Astrocyte (in vitro differentiated cells and primary cell): ENCODE measurements at regions not wholly inside any gene's neighbourhood (a gene's known extent, or its start where the extent isn't known, plus 50 kb on each side); places are given as distances from the start of the nearest gene placed in this dataset.

Source experiments
- DNase-seq: peaks from one replicate; pipeline ENCODE4 v3.0.0-alpha.2; 2010; ENCODE audit warnings: low read depth
- FAIRE-seq: peaks from 2 replicates; lab custom pipeline; 2011; peaks lifted over from hg19 to GRCh38; lab: Jason Lieb, UNC
- H2AFZ ChIP-seq: 2 replicates; pipeline ENCODE4 v1.6.0; 2012; ENCODE audit warnings: low read depth, low read length, inconsistent platforms
- H3K27ac ChIP-seq: 2 replicates; pipeline ENCODE4 v1.5.1; 2011; ENCODE audit warnings: low read depth, low read length, inconsistent platforms
- H3K27me3 ChIP-seq: 2 replicates; pipeline ENCODE4 v1.6.0; 2011; ENCODE audit warnings: low read length, inconsistent platforms; ENCODE audit not compliant: insufficient read depth
- H3K36me3 ChIP-seq: 2 replicates; pipeline ENCODE4 v1.5.1; 2011; ENCODE audit warnings: low read length, inconsistent platforms; ENCODE audit not compliant: insufficient read depth
- H3K4me1 ChIP-seq: 2 replicates; pipeline ENCODE4 v1.5.1; 2011; ENCODE audit warnings: low read length, inconsistent platforms; ENCODE audit not compliant: insufficient read depth
- H3K4me2 ChIP-seq: 2 replicates; pipeline ENCODE4 v1.6.0; 2012; ENCODE audit warnings: low read length, inconsistent platforms
- H3K4me3 ChIP-seq: 2 replicates; pipeline ENCODE4 v1.5.1; 2011; ENCODE audit warnings: low read depth, mild to moderate bottlenecking, low read length, inconsistent platforms; ENCODE audit not compliant: insufficient read depth
- H3K79me2 ChIP-seq: 2 replicates; pipeline ENCODE4 v1.6.0; 2012; ENCODE audit warnings: mild to moderate bottlenecking, low read length, inconsistent platforms; ENCODE audit not compliant: insufficient read depth
- H3K9ac ChIP-seq: 2 replicates; pipeline ENCODE4 v1.6.0; 2012; ENCODE audit warnings: mild to moderate bottlenecking, low read length, inconsistent platforms
- H3K9me3 ChIP-seq: 2 replicates; pipeline ENCODE4 v1.5.1; 2012; ENCODE audit warnings: low read depth, mild to moderate bottlenecking, low read length, inconsistent platforms; ENCODE audit not compliant: insufficient read depth
- H4K20me1 ChIP-seq: 2 replicates; pipeline ENCODE4 v1.6.0; 2012; ENCODE audit warnings: low read length, inconsistent platforms; ENCODE audit not compliant: insufficient read depth
- H3K27ac Mint-ChIP-seq: one replicate; pipeline ENCODE4 v1.8.0; 2021; ENCODE audit warnings: mild to moderate bottlenecking, mixed read lengths; ENCODE audit not compliant: unreplicated experiment
- H3K27me3 Mint-ChIP-seq: one replicate; pipeline ENCODE4 v1.8.0; 2021; ENCODE audit warnings: low read depth, mixed read lengths; ENCODE audit not compliant: unreplicated experiment
- H3K36me3 Mint-ChIP-seq: one replicate; pipeline ENCODE4 v1.8.0; 2021; ENCODE audit warnings: low read depth, mixed read lengths; ENCODE audit not compliant: unreplicated experiment
- H3K4me1 Mint-ChIP-seq: one replicate; pipeline ENCODE4 v1.8.0; 2021; ENCODE audit warnings: low read depth, mixed read lengths; ENCODE audit not compliant: unreplicated experiment
- H3K4me3 Mint-ChIP-seq: one replicate; pipeline ENCODE4 v1.8.0; 2021; ENCODE audit warnings: mild to moderate bottlenecking, moderate library complexity, mixed read lengths; ENCODE audit not compliant: unreplicated experiment
- H3K9me3 Mint-ChIP-seq: one replicate; pipeline ENCODE4 v1.8.0; 2021; ENCODE audit warnings: mild to moderate bottlenecking, mixed read lengths; ENCODE audit not compliant: unreplicated experiment
- EZH2 ChIP-seq: IDR thresholded peaks from 2 replicates; pipeline ENCODE4 v1.6.1; 2012; ENCODE audit warnings: mild to moderate bottlenecking, low read length, inconsistent platforms; ENCODE audit not compliant: insufficient read depth
- TF ChIP-seq, protein P1 (sequence below): IDR thresholded peaks from 2 replicates; pipeline ENCODE4 v1.5.1; 2011; ENCODE audit warnings: low read depth, mild to moderate bottlenecking, inconsistent platforms, low read length, moderate library complexity; ENCODE audit not compliant: insufficient read depth

DNA sequence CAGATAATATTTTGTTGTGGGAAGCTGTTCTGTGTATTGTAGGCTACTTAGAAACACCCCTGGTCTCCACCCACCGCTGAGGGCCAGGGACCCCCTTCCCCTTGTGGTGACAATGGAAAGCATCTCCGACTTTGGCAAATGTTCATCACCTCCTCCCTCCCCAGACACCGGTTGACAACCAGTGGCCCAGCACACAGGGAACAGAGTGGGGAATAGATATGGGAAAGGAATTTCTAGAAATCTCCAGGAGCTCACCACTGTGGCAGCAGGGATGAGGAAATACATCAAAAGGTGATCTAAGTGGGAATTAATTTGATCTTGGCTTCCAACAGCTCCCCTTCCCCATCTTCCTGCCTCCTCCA lies 257.3 kb upstream of the FOXQ1 start:
- H3K27ac ChIP-seq = no peak overlapping the region

GRCh38 chr6:1053586-1053985 lies 258.3 kb upstream of the FOXQ1 start:
- Mint-ChIP-seq H3K36me3 (no peaks in the 10 kb centered on the region), H3K4me3 (no peak overlapping the region)

More for the DNA sequence above, 257.3 kb upstream of the FOXQ1 start:
- no peaks in the 10 kb centered on the region for H4K20me1 ChIP-seq
- H3K9ac ChIP-seq = no peak overlapping the region
- no peaks in the 10 kb centered on the region for H3K36me3 Mint-ChIP-seq
- H3K9me3 ChIP-seq = peaks cover 5% of the 10 kb centered on the region
- H3K27me3 Mint-ChIP-seq = peaks cover 41% of the 10 kb centered on the region
- TF ChIP-seq EZH2 = no peak
- TF ChIP-seq, protein P1, sequence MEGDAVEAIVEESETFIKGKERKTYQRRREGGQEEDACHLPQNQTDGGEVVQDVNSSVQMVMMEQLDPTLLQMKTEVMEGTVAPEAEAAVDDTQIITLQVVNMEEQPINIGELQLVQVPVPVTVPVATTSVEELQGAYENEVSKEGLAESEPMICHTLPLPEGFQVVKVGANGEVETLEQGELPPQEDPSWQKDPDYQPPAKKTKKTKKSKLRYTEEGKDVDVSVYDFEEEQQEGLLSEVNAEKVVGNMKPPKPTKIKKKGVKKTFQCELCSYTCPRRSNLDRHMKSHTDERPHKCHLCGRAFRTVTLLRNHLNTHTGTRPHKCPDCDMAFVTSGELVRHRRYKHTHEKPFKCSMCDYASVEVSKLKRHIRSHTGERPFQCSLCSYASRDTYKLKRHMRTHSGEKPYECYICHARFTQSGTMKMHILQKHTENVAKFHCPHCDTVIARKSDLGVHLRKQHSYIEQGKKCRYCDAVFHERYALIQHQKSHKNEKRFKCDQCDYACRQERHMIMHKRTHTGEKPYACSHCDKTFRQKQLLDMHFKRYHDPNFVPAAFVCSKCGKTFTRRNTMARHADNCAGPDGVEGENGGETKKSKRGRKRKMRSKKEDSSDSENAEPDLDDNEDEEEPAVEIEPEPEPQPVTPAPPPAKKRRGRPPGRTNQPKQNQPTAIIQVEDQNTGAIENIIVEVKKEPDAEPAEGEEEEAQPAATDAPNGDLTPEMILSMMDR = no peak
- no peaks in the 10 kb centered on the region for H3K79me2 ChIP-seq
- H3K27ac Mint-ChIP-seq = no peak overlapping the region
- no peak overlapping the region for H3K4me2 ChIP-seq
- DNase-seq (no peak), FAIRE-seq (no peak)
- no peaks in the 10 kb centered on the region for H3K36me3 ChIP-seq
- H3K4me1 Mint-ChIP-seq = no peaks in the 10 kb centered on the region
- no peaks in the 10 kb centered on the region for H3K4me1 ChIP-seq
- H3K27me3 ChIP-seq = peaks cover 11% of the 10 kb centered on the region
- H3K9me3 Mint-ChIP-seq = peaks cover 6% of the 10 kb centered on the region
- no peak overlapping the region for H3K4me3 Mint-ChIP-seq
- H3K4me3 ChIP-seq = no peak overlapping the region
- H2AFZ ChIP-seq = no peak overlapping the region

GRCh38 chr6:1052262-1052661 lies 259.6 kb upstream of the FOXQ1 start:
- Histone ChIP-seq H2AFZ (no peak overlapping the region), H3K27ac (no peak overlapping the region), H3K4me3 (no peak overlapping the region), H3K27me3 (peaks cover 7% of the 10 kb centered on the region), H3K79me2 (no peaks in the 10 kb centered on the region), H3K9me3 (peaks cover 5% of the 10 kb centered on the region), H3K4me1 (no peaks in the 10 kb centered on the region), H3K9ac (no peak overlapping the region), H4K20me1 (no peaks in the 10 kb centered on the region), H3K4me2 (no peak overlapping the region), H3K36me3 (no peaks in the 10 kb centered on the region)
- FAIRE-seq (no peak), DNase-seq (no peak)
- TF ChIP-seq EZH2 = no peak
- TF ChIP-seq, protein P1 = no peak
- peaks cover 6% of the 10 kb centered on the region for H3K9me3 Mint-ChIP-seq
- no peak overlapping the region for H3K27ac Mint-ChIP-seq
- H3K36me3 Mint-ChIP-seq = no peaks in the 10 kb centered on the region
- peaks cover 36% of the 10 kb centered on the region for H3K27me3 Mint-ChIP-seq
- peaks cover 6% of the 10 kb centered on the region for H3K4me1 Mint-ChIP-seq
- no peak overlapping the region for H3K4me3 Mint-ChIP-seq

More at GRCh38 chr6:1053586-1053985, 258.3 kb upstream of the FOXQ1 start:
- no peak overlapping the region for H3K4me2 ChIP-seq
- Mint-ChIP-seq H3K9me3 (peaks cover 6% of the 10 kb centered on the region), H3K27ac (no peak overlapping the region), H3K4me1 (no peaks in the 10 kb centered on the region), H3K27me3 (peaks cover 38% of the 10 kb centered on the region)
- no peaks in the 10 kb centered on the region for H3K4me1 ChIP-seq
- H3K9ac ChIP-seq = no peak overlapping the region
- H2AFZ ChIP-seq = no peak overlapping the region
- no peaks in the 10 kb centered on the region for H3K79me2 ChIP-seq
- no peak for TF ChIP-seq EZH2
- TF ChIP-seq, protein P1 = no peak
- FAIRE-seq = no peak
- H3K36me3 ChIP-seq = no peaks in the 10 kb centered on the region
- H3K9me3 ChIP-seq = peaks cover 5% of the 10 kb centered on the region
- no peak overlapping the region for H3K27ac ChIP-seq
- DNase-seq = no peak
- peaks cover 11% of the 10 kb centered on the region for H3K27me3 ChIP-seq
- H4K20me1 ChIP-seq = no peaks in the 10 kb centered on the region
- no peak overlapping the region for H3K4me3 ChIP-seq
